Neuronal stem cell (in vitro differentiated cells): ENCODE measurements at regions not wholly inside any gene's neighbourhood (a gene's known extent, or its start where the extent isn't known, plus 50 kb on each side); places are given as distances from the start of the nearest gene placed in this dataset.

Experiments
- DNase-seq: peaks from one replicate; pipeline ENCODE4 v3.0.0-alpha.2; 2013; ENCODE audit warnings: low spot score
- H2AFZ ChIP-seq: one replicate; pipeline ENCODE4 v1.6.1; 2013; ENCODE audit warnings: mild to moderate bottlenecking, low read length, inconsistent platforms
- H2AK5ac ChIP-seq: 2 replicates; pipeline ENCODE4 v1.6.1; 2013; ENCODE audit warnings: low read depth, mild to moderate bottlenecking, inconsistent platforms, low read length, moderate library complexity, mixed read lengths
- H2BK120ac ChIP-seq: 2 replicates; pipeline ENCODE4 v1.6.1; 2013; ENCODE audit warnings: low read depth, mild to moderate bottlenecking, inconsistent platforms, low read length, moderate library complexity, mixed read lengths
- H2BK12ac ChIP-seq: one replicate; pipeline ENCODE4 v1.6.1; 2013; ENCODE audit warnings: low read length, inconsistent platforms
- H2BK15ac ChIP-seq: 2 replicates; pipeline ENCODE4 v1.6.1; 2013; ENCODE audit warnings: mild to moderate bottlenecking, low read length, inconsistent platforms, mixed read lengths
- H2BK5ac ChIP-seq: one replicate; pipeline ENCODE4 v1.6.1; 2013; ENCODE audit warnings: inconsistent platforms, mild to moderate bottlenecking, low read length, moderate library complexity
- H3K14ac ChIP-seq: one replicate; pipeline ENCODE4 v1.6.1; 2013; ENCODE audit warnings: low read length, inconsistent platforms
- H3K18ac ChIP-seq: 2 replicates; pipeline ENCODE4 v1.6.1; 2013; ENCODE audit warnings: low read length, inconsistent platforms
- H3K23ac ChIP-seq: 2 replicates; pipeline ENCODE4 v1.6.1; 2013; ENCODE audit warnings: low read depth, mild to moderate bottlenecking, mixed read lengths, low read length, inconsistent platforms; ENCODE audit not compliant: poor library complexity
- H3K27ac ChIP-seq: replicated peaks from 3 replicates; pipeline ENCODE4 v1.5.1; 2013; ENCODE audit warnings: low read length, inconsistent platforms
- H3K27me3 ChIP-seq, 3 experiments: 2 replicates each; pipeline ENCODE4 v1.6.1; 2013; ENCODE audit warnings: low read length in 3 of 3, mild to moderate bottlenecking in 2 of 3, inconsistent platforms in 1 of 3, low read depth in 1 of 3, mixed read lengths in 1 of 3, moderate library complexity in 1 of 3; ENCODE audit not compliant: control insufficient read depth in 3 of 3, insufficient read depth in 3 of 3
- H3K36me3 ChIP-seq, 2 donors: replicated peaks in 1 of 2; 2 replicates each; pipeline ENCODE4 v1.6.1; 2013; ENCODE audit warnings: low read length in 2 of 2; ENCODE audit not compliant: control insufficient read depth in 2 of 2, insufficient read depth in 2 of 2
- H3K4ac ChIP-seq: 2 replicates; pipeline ENCODE4 v1.6.1; 2013; ENCODE audit warnings: inconsistent platforms, mild to moderate bottlenecking, low read length, moderate library complexity
- H3K4me1 ChIP-seq, 2 donors: 1 replicate in 1 of 2; 2 replicates in 1 of 2; pipeline ENCODE4 v1.6.1; 2013; ENCODE audit warnings: low read length in 2 of 2, low read depth in 1 of 2; ENCODE audit not compliant: control insufficient read depth in 2 of 2, insufficient read depth in 1 of 2
- H3K4me2 ChIP-seq: one replicate; pipeline ENCODE4 v1.6.1; 2013; ENCODE audit warnings: mild to moderate bottlenecking, low read length, inconsistent platforms; ENCODE audit not compliant: insufficient read depth, poor library complexity, severe bottlenecking
- H3K4me3 ChIP-seq, 2 donors: 2 replicates each; pipeline ENCODE4 v1.5.1; 2013; ENCODE audit warnings: low read length in 2 of 2, mild to moderate bottlenecking in 2 of 2, inconsistent platforms in 1 of 2, moderate library complexity in 1 of 2
- H3K79me1 ChIP-seq: one replicate; pipeline ENCODE4 v1.6.1; 2013; ENCODE audit warnings: low read depth, mild to moderate bottlenecking, inconsistent platforms, low read length, moderate library complexity
- H3K9ac ChIP-seq: one replicate; pipeline ENCODE4 v1.6.1; 2013; ENCODE audit warnings: mild to moderate bottlenecking, low read depth, low read length, inconsistent platforms; ENCODE audit not compliant: poor library complexity
- H3K9me3 ChIP-seq, 2 donors: replicated peaks in 1 of 2; 2 replicates each; pipeline versions ENCODE3 to v1.6.1; 2013; ENCODE audit warnings: low read length in 2 of 2, mild to moderate bottlenecking in 2 of 2, inconsistent platforms in 1 of 2, low read depth in 1 of 2, mixed read lengths in 1 of 2, moderate library complexity in 1 of 2; ENCODE audit not compliant: control insufficient read depth in 2 of 2, insufficient read depth in 1 of 2
- H4K8ac ChIP-seq: one replicate; pipeline ENCODE4 v1.6.1; 2013; ENCODE audit warnings: low read depth, mild to moderate bottlenecking, inconsistent platforms, low read length, moderate library complexity
- H4K91ac ChIP-seq: one replicate; pipeline ENCODE4 v1.6.1; 2013; ENCODE audit warnings: low read length, low read depth, mild to moderate bottlenecking, inconsistent platforms; ENCODE audit not compliant: poor library complexity
- WGBS, 2 donors: extraction: QIAGEN DNeasy Blood & Tissue Kit; methylation state at CpG; one replicate each; pipeline ENCODE4 v1.1.7; 2013; ENCODE audit warnings: missing lambda C conversion rate in 2 of 2, mixed read lengths in 1 of 2; ENCODE audit not compliant: insufficient read length in 2 of 2, insufficient replicate concordance in 1 of 2; ENCODE audit errors: extremely low coverage in 2 of 2; 5-methylcytosine and 5-hydroxymethylcytosine counted together

- no peak overlapping the region for H2BK15ac ChIP-seq
- DNase-seq = no peak
- no peak overlapping the region for H2BK12ac ChIP-seq
- H3K4me1 ChIP-seq = no peaks in the 10 kb centered on the region
- H2AFZ ChIP-seq = no peak overlapping the region
- no peak overlapping the region for H4K8ac ChIP-seq
- no peaks in the 10 kb centered on the region for H3K27me3 ChIP-seq
- no peak overlapping the region for H2AK5ac ChIP-seq
- H3K23ac ChIP-seq = no peak overlapping the region
- H3K4ac ChIP-seq = no peak overlapping the region
- H2BK120ac ChIP-seq = no peak overlapping the region
- H3K9me3 ChIP-seq = peaks cover 0 to under 1% of the 10 kb centered on the region in 2 donors
- H3K4me2 ChIP-seq = no peak overlapping the region
- no peak overlapping the region for H4K91ac ChIP-seq
- no CpG with 5 or more reads among the region's 4 CpGs for WGBS, 2 donors
- H3K4me3 ChIP-seq = no peak overlapping the region
- no peak overlapping the region for H3K27ac ChIP-seq
- no peak overlapping the region for H3K14ac ChIP-seq
- H3K79me1 ChIP-seq = no peaks in the 10 kb centered on the region
- H3K18ac ChIP-seq = no peak overlapping the region
- no peaks in the 10 kb centered on the region for H3K36me3 ChIP-seq
- H3K9ac ChIP-seq = no peak overlapping the region
- H2BK5ac ChIP-seq = no peak overlapping the region
Observed at GRCh38 chr6:49088631-49089030, 374.4 kb downstream of the MMUT start.

- Histone ChIP-seq H3K4me1 (no peaks in the 10 kb centered on the region), H3K27ac (no peak overlapping the region)
Observed at GRCh38 chr6:49087369-49087768, 375.7 kb downstream of the MMUT start.

GRCh38 chr6:49082611-49083010 lies 380.4 kb downstream of the MMUT start:
- Histone ChIP-seq H3K4me1 (no peaks in the 10 kb centered on the region), H3K23ac (no peak overlapping the region), H3K9me3 (peaks cover 0 to 2% of the 10 kb centered on the region in 2 donors), H2BK5ac (no peak overlapping the region), H3K4me3 (no peak overlapping the region), H3K79me1 (no peaks in the 10 kb centered on the region), H2BK12ac (no peak overlapping the region), H3K27ac (no peak overlapping the region), H2BK120ac (no peak overlapping the region), H2AK5ac (no peak overlapping the region), H4K91ac (no peak overlapping the region), H3K14ac (no peak overlapping the region), H3K9ac (no peak overlapping the region), H3K27me3 (no peaks in the 10 kb centered on the region), H4K8ac (no peak overlapping the region), H3K18ac (no peak overlapping the region), H3K36me3 (no peaks in the 10 kb centered on the region), H2BK15ac (no peak overlapping the region), H3K4me2 (no peak overlapping the region), H2AFZ (no peak overlapping the region), H3K4ac (no peak overlapping the region)
- no CpG with 5 or more reads among the region's 2 CpGs for WGBS, 2 donors
- no peak for DNase-seq

More at GRCh38 chr6:49087369-49087768, 375.7 kb downstream of the MMUT start:
- H3K4ac ChIP-seq = no peak overlapping the region
- H2BK5ac ChIP-seq = no peak overlapping the region
- H4K91ac ChIP-seq = no peak overlapping the region
- H2AK5ac ChIP-seq = no peak overlapping the region
- no peak overlapping the region for H2BK12ac ChIP-seq
- peaks cover 0 to 2% of the 10 kb centered on the region in 2 donors for H3K9me3 ChIP-seq
- no peak overlapping the region for H3K14ac ChIP-seq
- H3K4me3 ChIP-seq = no peak overlapping the region
- no peak overlapping the region for H3K23ac ChIP-seq
- no peak overlapping the region for H2BK15ac ChIP-seq
- no peak overlapping the region for H3K9ac ChIP-seq
- H3K36me3 ChIP-seq = no peaks in the 10 kb centered on the region
- H4K8ac ChIP-seq = no peak overlapping the region
- no peak overlapping the region for H3K4me2 ChIP-seq
- H3K79me1 ChIP-seq = no peaks in the 10 kb centered on the region
- no peak overlapping the region for H2AFZ ChIP-seq
- no CpG with 5 or more reads among the region's 3 CpGs for WGBS, 2 donors
- no peaks in the 10 kb centered on the region for H3K27me3 ChIP-seq
- H3K18ac ChIP-seq = no peak overlapping the region
- no peak overlapping the region for H2BK120ac ChIP-seq
- DNase-seq = no peak

- no peak overlapping the region for H3K18ac ChIP-seq
- no peak overlapping the region for H3K9ac ChIP-seq
- no peak overlapping the region for H2BK15ac ChIP-seq
- no peak overlapping the region for H3K4me3 ChIP-seq
- no peaks in the 10 kb centered on the region for H3K9me3 ChIP-seq
- no peak overlapping the region for H3K27ac ChIP-seq
- WGBS, 2 donors = no CpG with 5 or more reads among the region's 4 CpGs
- no peak overlapping the region for H3K23ac ChIP-seq
- no peak overlapping the region for H4K8ac ChIP-seq
- no peak overlapping the region for H3K4ac ChIP-seq
- H4K91ac ChIP-seq = no peak overlapping the region
- no peak overlapping the region for H2AK5ac ChIP-seq
- no peak overlapping the region for H2BK12ac ChIP-seq
- H2AFZ ChIP-seq = no peak overlapping the region
- no peak overlapping the region for H3K14ac ChIP-seq
- H3K27me3 ChIP-seq = no peaks in the 10 kb centered on the region
- no peaks in the 10 kb centered on the region for H3K79me1 ChIP-seq
- H2BK120ac ChIP-seq = no peak overlapping the region
- no peak overlapping the region for H2BK5ac ChIP-seq
- no peaks in the 10 kb centered on the region for H3K4me1 ChIP-seq
- H3K36me3 ChIP-seq = no peaks in the 10 kb centered on the region
- H3K4me2 ChIP-seq = no peak overlapping the region
- no peak for DNase-seq
Observed at GRCh38 chr6:49072885-49073620, 390.0 kb downstream of the MMUT start.
